ENCODE measurements at regions not wholly inside any gene's neighbourhood (a gene's known extent, or its start where the extent isn't known, plus 50 kb on each side); places are given as distances from the start of the nearest gene placed in this dataset.
"Not testable (repeated sequence)": the region's sequence is repeated elsewhere in the genome, so short reads cannot be mapped to it uniquely, and the experiment has no call there.

DNA sequence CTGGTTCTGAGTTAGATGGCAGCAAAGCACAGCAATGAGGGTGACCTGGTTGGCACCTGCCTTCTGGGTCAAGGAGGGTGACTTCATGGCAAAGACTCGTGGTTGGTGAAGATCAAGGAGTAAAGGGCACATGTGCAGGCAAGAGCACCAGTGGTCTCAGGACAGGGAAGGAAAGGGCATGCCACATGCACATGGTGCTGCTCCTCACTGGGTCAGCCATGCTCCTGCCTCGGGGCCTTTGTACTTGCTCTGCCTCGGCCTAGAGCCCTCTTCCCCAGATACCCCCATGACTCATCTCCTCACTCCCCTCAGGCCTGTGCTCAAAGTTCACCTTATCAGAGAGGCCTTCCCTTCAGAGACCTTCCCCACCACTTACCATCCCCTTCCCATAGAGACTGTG, 106.7 kb upstream of the KDM7A start:
- Histone ChIP-seq H3K27me3 (ENCODE audit: insufficient read depth, low read length) (peaks cover 4% of the 10 kb centered on the region), H3K36me3 (ENCODE audit: insufficient read depth, low read length) (no peaks in the 10 kb centered on the region), H3K4me1 (ENCODE audit: insufficient read depth, low read length) (no peaks in the 10 kb centered on the region), H3K9me3 (ENCODE audit: low read length) (peaks cover 2% of the 10 kb centered on the region), H2AFZ (ENCODE audit: low read depth, low read length) (no peak overlapping the region), H3K4me3 (ENCODE audit: low read length) (no peak overlapping the region)

- Histone ChIP-seq H3K4me3 (ENCODE audit: low read length) (no peak overlapping the region), H3K36me3 (ENCODE audit: insufficient read depth, low read length) (no peaks in the 10 kb centered on the region), H3K27me3 (ENCODE audit: insufficient read depth, low read length) (peaks cover 4% of the 10 kb centered on the region), H3K9me3 (ENCODE audit: low read length) (no peaks in the 10 kb centered on the region), H2AFZ (ENCODE audit: low read depth, low read length) (no peak overlapping the region), H3K4me1 (ENCODE audit: insufficient read depth, low read length) (no peaks in the 10 kb centered on the region)
Measured at GRCh38 chr7:140281960-140282359, 105.2 kb upstream of the KDM7A start.

DNA sequence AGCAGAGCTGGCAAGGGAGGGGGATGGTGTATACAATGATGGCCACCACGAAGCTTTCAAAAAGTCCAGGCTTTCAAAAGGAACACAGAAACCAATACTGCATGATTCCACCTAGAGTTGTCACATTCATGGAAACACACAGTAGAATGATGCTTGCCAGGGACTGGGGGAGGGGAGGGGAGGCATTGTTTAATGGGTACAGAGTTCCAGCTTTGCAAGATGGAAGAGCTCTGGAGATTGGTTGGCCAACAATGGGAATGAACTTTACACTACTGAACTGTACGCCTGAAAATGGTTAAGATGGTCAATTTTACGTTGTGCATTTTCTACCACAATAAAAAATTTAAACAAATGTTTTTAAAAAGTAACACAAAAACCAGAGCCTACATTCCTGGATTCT, 104.5 kb upstream of the KDM7A start:
- H3K4me3 ChIP-seq (ENCODE audit: low read length) = no peak overlapping the region
- H3K27me3 ChIP-seq (ENCODE audit: insufficient read depth, low read length) = peaks cover 4% of the 10 kb centered on the region
- H2AFZ ChIP-seq (ENCODE audit: low read depth, low read length) = no peak overlapping the region
- H3K4me1 ChIP-seq (ENCODE audit: insufficient read depth, low read length) = no peaks in the 10 kb centered on the region
- H3K9me3 ChIP-seq (ENCODE audit: low read length) = no peaks in the 10 kb centered on the region
- H3K36me3 ChIP-seq (ENCODE audit: insufficient read depth, low read length) = no peaks in the 10 kb centered on the region

DNA sequence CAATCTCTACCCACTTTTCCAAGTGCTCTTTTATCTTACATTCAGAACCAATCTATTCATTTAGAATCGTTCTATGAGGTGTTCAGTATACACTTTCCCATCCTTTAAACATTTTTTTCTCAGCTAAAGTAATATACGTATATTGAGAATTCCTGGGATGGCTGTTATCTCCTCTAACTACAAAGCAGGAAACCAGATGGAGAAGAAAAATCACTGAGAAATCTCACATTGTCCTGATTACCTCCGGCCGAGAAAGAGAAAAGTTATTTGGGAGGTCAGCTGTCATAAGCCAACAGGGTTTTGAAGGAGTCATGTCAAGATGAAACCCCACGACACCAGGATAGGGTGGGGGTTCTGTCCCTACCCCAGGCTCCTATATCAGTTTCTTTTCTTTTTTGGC, 99.2 kb upstream of the KDM7A start:
- H3K9me3 ChIP-seq (ENCODE audit: low read length) = no peaks in the 10 kb centered on the region
- no peaks in the 10 kb centered on the region for H3K36me3 ChIP-seq (ENCODE audit: insufficient read depth, low read length)
- no peak overlapping the region for H3K4me3 ChIP-seq (ENCODE audit: low read length)
- H3K27me3 ChIP-seq (ENCODE audit: insufficient read depth, low read length) = peaks cover 4% of the 10 kb centered on the region
- H2AFZ ChIP-seq (ENCODE audit: low read depth, low read length) = no peak overlapping the region
- H3K4me1 ChIP-seq (ENCODE audit: insufficient read depth, low read length) = no peaks in the 10 kb centered on the region

DNA sequence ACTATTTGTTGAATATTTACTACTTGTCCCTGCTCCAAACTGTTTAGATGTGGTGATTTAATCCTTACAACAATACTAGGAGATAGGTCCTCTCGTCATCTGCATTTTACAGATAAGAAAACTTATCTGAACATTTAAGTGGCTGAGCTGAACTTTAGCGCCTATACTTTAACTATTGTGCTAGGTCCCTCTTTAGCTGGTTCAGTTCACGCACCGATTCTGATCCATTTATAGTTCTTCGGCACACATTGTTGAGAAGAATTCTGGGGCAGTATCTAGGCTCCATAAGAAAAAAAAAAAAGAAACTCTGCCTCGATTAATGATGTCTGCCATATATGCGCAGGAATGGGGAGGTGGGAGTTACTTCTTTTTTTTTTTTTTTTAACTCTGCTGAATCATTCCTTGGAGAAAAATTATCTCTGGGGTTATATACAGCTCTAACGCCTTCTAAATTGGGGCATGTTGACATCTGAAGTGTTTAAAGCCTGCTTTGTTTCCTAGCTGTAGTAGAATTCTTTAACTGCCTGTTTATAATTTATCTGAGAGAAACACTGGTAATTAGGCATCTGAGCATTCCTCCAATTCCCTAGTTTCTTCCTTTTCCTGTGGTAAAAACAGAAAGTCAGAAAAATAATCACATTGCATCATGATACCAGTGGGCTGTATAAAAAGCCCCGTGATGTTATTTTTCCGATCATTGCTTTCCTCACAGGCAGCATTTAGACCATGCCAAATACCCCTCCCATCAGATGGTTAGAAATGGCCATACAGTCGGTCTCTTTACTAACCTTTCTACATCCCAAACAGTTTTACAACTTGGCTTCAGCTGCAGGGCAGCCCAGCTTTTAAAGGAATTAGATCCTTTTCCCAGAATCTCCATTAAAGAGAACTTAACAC, 98.5 kb upstream of the KDM7A start:
- no peak overlapping the region for H3K4me3 ChIP-seq (ENCODE audit: low read length)
- no peaks in the 10 kb centered on the region for H3K36me3 ChIP-seq (ENCODE audit: insufficient read depth, low read length)
- H3K27me3 ChIP-seq (ENCODE audit: insufficient read depth, low read length) = no peaks in the 10 kb centered on the region
- H2AFZ ChIP-seq (ENCODE audit: low read depth, low read length) = no peak overlapping the region
- H3K4me1 ChIP-seq (ENCODE audit: insufficient read depth, low read length) = no peaks in the 10 kb centered on the region
- no peaks in the 10 kb centered on the region for H3K9me3 ChIP-seq (ENCODE audit: low read length)

- H2AFZ ChIP-seq (ENCODE audit: low read depth, low read length) = no peak overlapping the region
- H3K27me3 ChIP-seq (ENCODE audit: insufficient read depth, low read length) = no peaks in the 10 kb centered on the region
- H3K4me3 ChIP-seq (ENCODE audit: low read length) = no peak overlapping the region
- H3K36me3 ChIP-seq (ENCODE audit: insufficient read depth, low read length) = no peaks in the 10 kb centered on the region
- H3K9me3 ChIP-seq (ENCODE audit: low read length) = no peaks in the 10 kb centered on the region
- no peaks in the 10 kb centered on the region for H3K4me1 ChIP-seq (ENCODE audit: insufficient read depth, low read length)
Measured at GRCh38 chr7:140273417-140273816, 96.6 kb upstream of the KDM7A start.

- not testable (repeated sequence) for H2AFZ ChIP-seq (ENCODE audit: low read depth, low read length); H3K4me1 ChIP-seq (ENCODE audit: insufficient read depth, low read length); H3K36me3 ChIP-seq (ENCODE audit: insufficient read depth, low read length); H3K4me3 ChIP-seq (ENCODE audit: low read length); H3K9me3 ChIP-seq (ENCODE audit: low read length); H3K27me3 ChIP-seq (ENCODE audit: insufficient read depth, low read length)
Measured at GRCh38 chr7:140271643-140271968, 94.8 kb upstream of the KDM7A start.

DNA sequence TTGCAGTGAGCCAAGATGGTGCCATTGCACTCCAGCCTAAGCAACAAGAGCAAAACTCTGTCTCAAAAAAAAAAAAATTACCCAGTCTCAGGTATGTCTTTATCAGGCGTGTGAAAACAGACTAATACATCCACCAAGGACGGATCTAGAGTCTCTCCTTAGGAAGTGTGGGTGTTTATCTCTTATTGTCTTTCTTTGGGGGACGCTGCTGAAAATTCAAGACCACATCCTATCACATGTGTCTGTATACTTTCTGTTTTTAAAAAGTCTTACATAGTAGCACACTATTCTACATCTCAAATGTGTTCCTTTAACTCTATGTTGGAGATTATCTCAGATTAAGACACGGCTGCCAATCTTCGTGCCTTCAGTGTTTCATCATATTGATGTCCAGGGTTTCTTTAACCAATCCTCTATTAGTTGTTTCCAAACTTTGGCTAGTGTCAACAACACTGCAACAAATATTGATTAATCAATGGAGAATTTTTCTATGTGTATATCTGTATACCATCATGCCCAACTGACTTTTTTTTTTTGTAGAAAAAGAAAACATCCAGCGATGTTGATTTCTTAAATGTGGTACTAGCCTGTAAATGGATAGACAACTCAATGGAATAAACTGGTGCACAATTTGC, 92.3 kb upstream of the KDM7A start:
- Histone ChIP-seq H3K4me1 (ENCODE audit: insufficient read depth, low read length) (no peaks in the 10 kb centered on the region), H3K4me3 (ENCODE audit: low read length) (no peak overlapping the region), H3K27me3 (ENCODE audit: insufficient read depth, low read length) (no peaks in the 10 kb centered on the region), H3K36me3 (ENCODE audit: insufficient read depth, low read length) (no peaks in the 10 kb centered on the region), H2AFZ (ENCODE audit: low read depth, low read length) (no peak overlapping the region), H3K9me3 (ENCODE audit: low read length) (no peaks in the 10 kb centered on the region)

DNA sequence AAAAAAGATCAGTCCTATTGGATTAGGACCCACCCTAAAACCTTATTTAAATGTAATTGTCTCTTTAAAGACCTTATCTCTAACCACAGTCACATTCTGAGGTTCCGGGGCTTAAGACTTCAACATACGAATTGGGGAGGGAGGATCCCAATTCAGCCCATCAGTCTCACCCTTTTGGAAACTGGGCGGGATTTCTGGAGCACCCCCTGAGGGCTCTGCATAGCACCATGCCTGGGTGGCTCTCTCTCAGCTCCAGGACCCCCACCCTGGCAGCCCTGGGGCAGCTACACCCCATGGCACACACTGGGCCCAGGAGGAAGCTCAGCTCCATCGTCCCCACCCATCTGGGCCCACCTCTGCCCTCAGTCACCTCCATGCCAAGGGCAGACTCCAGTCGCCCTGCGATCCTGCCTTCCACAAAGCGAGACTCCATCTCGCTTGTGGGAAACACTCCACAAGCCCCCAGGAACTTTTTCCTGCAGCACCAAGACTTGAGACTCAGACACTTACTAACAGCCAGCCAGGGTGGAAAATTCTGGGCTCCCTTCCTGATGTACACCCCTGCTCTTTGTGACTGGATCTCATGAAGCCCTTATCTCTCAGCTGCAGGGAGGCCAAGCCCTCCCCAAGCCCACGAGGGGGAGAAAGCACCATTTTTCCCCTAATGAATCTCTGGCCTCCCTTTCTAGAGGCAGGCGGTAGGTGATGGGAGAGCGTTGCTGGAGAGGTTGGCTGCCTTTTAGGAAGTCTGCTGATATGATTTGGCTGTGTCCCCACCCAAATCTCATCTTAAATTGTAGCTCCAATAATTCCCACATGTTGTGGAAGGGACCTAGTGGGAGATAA, 90.8 kb upstream of the KDM7A start:
- H3K4me3 ChIP-seq (ENCODE audit: low read length) = no peak overlapping the region
- no peaks in the 10 kb centered on the region for H3K27me3 ChIP-seq (ENCODE audit: insufficient read depth, low read length)
- no peaks in the 10 kb centered on the region for H3K9me3 ChIP-seq (ENCODE audit: low read length)
- no peaks in the 10 kb centered on the region for H3K36me3 ChIP-seq (ENCODE audit: insufficient read depth, low read length)
- no peak overlapping the region for H2AFZ ChIP-seq (ENCODE audit: low read depth, low read length)
- no peaks in the 10 kb centered on the region for H3K4me1 ChIP-seq (ENCODE audit: insufficient read depth, low read length)

GRCh38 chr7:140263277-140263676, 86.5 kb upstream of the KDM7A start:
- Histone ChIP-seq H2AFZ (ENCODE audit: low read depth, low read length) (no peak overlapping the region), H3K36me3 (ENCODE audit: insufficient read depth, low read length) (no peaks in the 10 kb centered on the region), H3K4me3 (ENCODE audit: low read length) (no peak overlapping the region), H3K9me3 (ENCODE audit: low read length) (no peaks in the 10 kb centered on the region), H3K27me3 (ENCODE audit: insufficient read depth, low read length) (no peaks in the 10 kb centered on the region), H3K4me1 (ENCODE audit: insufficient read depth, low read length) (no peaks in the 10 kb centered on the region)

DNA sequence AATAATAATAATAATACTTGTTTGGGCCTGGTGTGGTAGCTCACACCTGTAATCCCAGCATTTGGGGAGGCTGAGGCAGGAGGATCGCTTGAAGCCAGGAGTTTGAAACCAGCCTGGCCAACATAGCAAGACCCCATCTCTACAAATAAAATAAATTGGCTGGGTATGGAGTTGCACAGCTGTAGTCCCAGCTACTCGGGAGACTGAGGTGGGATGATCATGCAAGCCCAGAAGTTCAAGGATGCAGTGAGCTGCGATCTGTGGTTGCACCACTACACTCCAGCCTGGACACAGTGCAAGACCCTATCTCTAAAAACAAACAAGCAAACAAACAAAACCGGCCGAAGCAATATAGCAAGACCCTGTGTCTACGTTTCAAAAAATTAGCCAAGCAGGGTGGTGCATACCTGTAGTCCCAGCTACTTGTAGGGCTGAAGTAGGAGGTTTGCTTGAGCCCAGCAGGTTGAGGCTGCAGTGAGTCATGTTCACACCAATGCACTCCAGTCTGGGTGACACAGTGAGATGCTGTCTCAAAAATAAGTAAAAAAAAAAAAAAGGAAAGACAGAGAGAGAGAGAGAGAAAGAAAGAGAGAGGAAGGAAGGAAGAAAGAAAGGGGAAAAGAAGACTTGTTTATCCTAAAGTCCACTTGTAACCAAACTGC, 85.6 kb upstream of the KDM7A start:
- H3K4me3 ChIP-seq (ENCODE audit: low read length) = no peak overlapping the region
- H3K4me1 ChIP-seq (ENCODE audit: insufficient read depth, low read length) = no peaks in the 10 kb centered on the region
- no peak overlapping the region for H2AFZ ChIP-seq (ENCODE audit: low read depth, low read length)
- H3K27me3 ChIP-seq (ENCODE audit: insufficient read depth, low read length) = no peaks in the 10 kb centered on the region
- no peaks in the 10 kb centered on the region for H3K9me3 ChIP-seq (ENCODE audit: low read length)
- H3K36me3 ChIP-seq (ENCODE audit: insufficient read depth, low read length) = no peaks in the 10 kb centered on the region

- Histone ChIP-seq H3K27me3 (ENCODE audit: insufficient read depth, low read length) (no peaks in the 10 kb centered on the region), H2AFZ (ENCODE audit: low read depth, low read length) (no peak overlapping the region), H3K36me3 (ENCODE audit: insufficient read depth, low read length) (no peaks in the 10 kb centered on the region), H3K9me3 (ENCODE audit: low read length) (no peaks in the 10 kb centered on the region), H3K4me3 (ENCODE audit: low read length) (no peak overlapping the region), H3K4me1 (ENCODE audit: insufficient read depth, low read length) (no peaks in the 10 kb centered on the region)
Measured at GRCh38 chr7:140261522-140261921, 84.7 kb upstream of the KDM7A start.

- no peaks in the 10 kb centered on the region for H3K9me3 ChIP-seq (ENCODE audit: low read length)
- no peaks in the 10 kb centered on the region for H3K27me3 ChIP-seq (ENCODE audit: insufficient read depth, low read length)
- H3K36me3 ChIP-seq (ENCODE audit: insufficient read depth, low read length) = no peaks in the 10 kb centered on the region
- H3K4me3 ChIP-seq (ENCODE audit: low read length) = no peak overlapping the region
- no peaks in the 10 kb centered on the region for H3K4me1 ChIP-seq (ENCODE audit: insufficient read depth, low read length)
- H2AFZ ChIP-seq (ENCODE audit: low read depth, low read length) = no peak overlapping the region
Measured at GRCh38 chr7:140261105-140261486, 84.3 kb upstream of the KDM7A start.

Measured in neuron (in vitro differentiated cells).